ENCODE measurements at regions not wholly inside any gene's neighbourhood (a gene's known extent, or its start where the extent isn't known, plus 50 kb on each side); places are given as distances from the start of the nearest gene placed in this dataset.

GRCh38 chr10:105807935-105808587 lies 1167.0 kb downstream of the SORCS3 start:
- H4K20me1 ChIP-seq (replicated peaks; ENCODE audit: control insufficient read depth, extremely low read depth, insufficient read depth, low read length), result no peaks in the 10 kb centered on the region
- no peak overlapping the region for H3K9ac ChIP-seq (replicated peaks; ENCODE audit: extremely low read depth, insufficient read depth, low read length)
- no peaks in the 10 kb centered on the region for H3K9me1 ChIP-seq (replicated peaks; ENCODE audit: control insufficient read depth, extremely low read depth, insufficient read depth, low read length)
- no peak overlapping the region for H2AFZ ChIP-seq (ENCODE audit: low read depth, low read length)
- no peak overlapping the region for H3K4me2 ChIP-seq (ENCODE audit: insufficient read depth, low read length)
- ChIA-PET POLR2A (no interaction called here), CTCF (no interaction called here)
- FAIRE-seq (no peak), DNase-seq (ENCODE audit: low read depth, low spot score) (no peak)
- no peaks in the 10 kb centered on the region for H3K79me2 ChIP-seq (ENCODE audit: control insufficient read depth, insufficient read depth, low read length)
- no peaks in the 10 kb centered on the region for H3K4me1 ChIP-seq (ENCODE audit: control insufficient read depth, extremely low read depth, insufficient read depth, low read length)
- dilution Hi-C loops (cut with MboI; ENCODE audit: extremely low pct_ligation_motif_present, low sequenced_read_pairs) (no loop called here), intact Hi-C loops (cut with micrococcal nuclease) (no loop called here)
- BruUV-seq (replicated peaks), result no TSS peak
- no peak overlapping the region for H3K27ac ChIP-seq (ENCODE audit: insufficient read depth, low read depth, low read length)
- H3K36me3 ChIP-seq (ENCODE audit: control insufficient read depth in 2 of 2, extremely low read depth in 1 of 2, insufficient read depth in 2 of 2, low read length in 2 of 2), result no peaks in the 10 kb centered on the region
- no peaks in the 10 kb centered on the region for H3K9me3 ChIP-seq (replicated peaks; ENCODE audit: control insufficient read depth, insufficient read depth, low read length)
- no peak overlapping the region for H3K4me3 ChIP-seq (replicated peaks in 1 of 3; ENCODE audit: insufficient read depth in 1 of 3, low read depth in 1 of 3, low read length in 3 of 3)
- H3K27me3 ChIP-seq (ENCODE audit: control insufficient read depth in 2 of 2, insufficient read depth in 2 of 2, low read length in 2 of 2), result no peaks in the 10 kb centered on the region
- TF ChIP-seq EZH2 (IDR thresholded peaks at IDR 0.05; ENCODE audit: borderline replicate concordance, low read depth, low read length, severe bottlenecking) (no peak), JUN (IDR thresholded peaks at IDR 0.05; ENCODE audit: borderline replicate concordance, insufficient read depth, insufficient read length, low read depth) (no peak), GATA2 (IDR thresholded peaks at IDR 0.05; ENCODE audit: insufficient read depth, insufficient read length, low read depth, low read length) (no peak)

GRCh38 chr10:105803206-105803605 lies 1162.1 kb downstream of the SORCS3 start:
- H3K4me2 ChIP-seq (ENCODE audit: insufficient read depth, low read length), result no peak overlapping the region
- no peaks in the 10 kb centered on the region for H3K27me3 ChIP-seq (ENCODE audit: control insufficient read depth in 2 of 2, insufficient read depth in 2 of 2, low read length in 2 of 2)
- no peak overlapping the region for H3K9ac ChIP-seq (replicated peaks; ENCODE audit: extremely low read depth, insufficient read depth, low read length)
- no peak overlapping the region for H2AFZ ChIP-seq (ENCODE audit: low read depth, low read length)
- no peaks in the 10 kb centered on the region for H3K36me3 ChIP-seq (ENCODE audit: control insufficient read depth in 2 of 2, extremely low read depth in 1 of 2, insufficient read depth in 2 of 2, low read length in 2 of 2)
- no peaks in the 10 kb centered on the region for H3K9me3 ChIP-seq (replicated peaks; ENCODE audit: control insufficient read depth, insufficient read depth, low read length)
- no peak overlapping the region for H3K27ac ChIP-seq (ENCODE audit: insufficient read depth, low read depth, low read length)
- BruUV-seq (replicated peaks), result no TSS peak
- intact Hi-C loops (cut with micrococcal nuclease), result no loop called here
- CTCF ChIA-PET, result no interaction called here
- POLR2A ChIA-PET, result no interaction called here
- no peaks in the 10 kb centered on the region for H3K4me1 ChIP-seq (ENCODE audit: control insufficient read depth, extremely low read depth, insufficient read depth, low read length)
- no peaks in the 10 kb centered on the region for H4K20me1 ChIP-seq (replicated peaks; ENCODE audit: control insufficient read depth, extremely low read depth, insufficient read depth, low read length)
- H3K9me1 ChIP-seq (replicated peaks; ENCODE audit: control insufficient read depth, extremely low read depth, insufficient read depth, low read length), result no peaks in the 10 kb centered on the region
- FAIRE-seq (no peak), DNase-seq (ENCODE audit: low read depth, low spot score) (no peak)
- no peak for TF ChIP-seq GATA2 (IDR thresholded peaks at IDR 0.05; ENCODE audit: insufficient read depth, insufficient read length, low read depth, low read length)
- no peak for TF ChIP-seq EZH2 (IDR thresholded peaks at IDR 0.05; ENCODE audit: borderline replicate concordance, low read depth, low read length, severe bottlenecking)
- TF ChIP-seq CTCF (IDR thresholded peaks at IDR 0.05; ENCODE audit: extremely low read depth in 1 of 2, insufficient read depth in 1 of 2, low read depth in 1 of 2, low read length in 2 of 2), result no peak
- TF ChIP-seq MAX (IDR thresholded peaks at IDR 0.05; ENCODE audit: insufficient read depth, insufficient read length), result no peak
- TF ChIP-seq MYC (IDR thresholded peaks at IDR 0.05; ENCODE audit: low read depth, low read length), result no peak
- TF ChIP-seq FOS (IDR thresholded peaks at IDR 0.05; ENCODE audit: borderline replicate concordance, insufficient read depth, low read length), result no peak
- no peak for TF ChIP-seq POLR2A (IDR thresholded peaks at IDR 0.05; ENCODE audit: low read depth, low read length)
- no peak for TF ChIP-seq JUN (IDR thresholded peaks at IDR 0.05; ENCODE audit: borderline replicate concordance, insufficient read depth, insufficient read length, low read depth)
- no peak for TF ChIP-seq POLR2AphosphoS5 (IDR thresholded peaks at IDR 0.05; ENCODE audit: insufficient read depth, low read depth, low read length)
- dilution Hi-C loops (cut with MboI; ENCODE audit: extremely low pct_ligation_motif_present, low sequenced_read_pairs), result no loop called here
- H3K79me2 ChIP-seq (ENCODE audit: control insufficient read depth, insufficient read depth, low read length), result no peaks in the 10 kb centered on the region
- no peak overlapping the region for H3K4me3 ChIP-seq (replicated peaks in 1 of 3; ENCODE audit: insufficient read depth in 1 of 3, low read depth in 1 of 3, low read length in 3 of 3)

Data from endothelial cell of umbilical vein (primary cell).